H1 (cell line): ENCODE measurements at regions not wholly inside any gene's neighbourhood (a gene's known extent, or its start where the extent isn't known, plus 50 kb on each side); places are given as distances from the start of the nearest gene placed in this dataset.

ENCODE experiments used
- BCL11A ChIP-seq, 2 experiments: IDR thresholded peaks; one replicate each; pipeline ENCODE4 v1.6.1; 2011; ENCODE audit warnings: low read depth in 2 of 2, low read length in 2 of 2, mild to moderate bottlenecking in 2 of 2
- BRCA1 ChIP-seq: IDR thresholded peaks from 2 replicates; pipeline ENCODE4 v1.6.1; 2012; ENCODE audit warnings: low read depth, low read length, improper control_type of control experiment
- CBX8 ChIP-seq: fragments of 300-800, 300-1000 bp; sonication (generic); IDR thresholded peaks from 2 replicates; pipeline ENCODE4 v1.7.1; 2016; ENCODE audit warnings: low read depth, low read length, borderline replicate concordance
- CHD7 ChIP-seq: fragments of 300-600 bp; sonication (generic); IDR thresholded peaks from 2 replicates; pipeline ENCODE4 v1.7.1; 2012; ENCODE audit warnings: low read length, moderate library complexity, mild to moderate bottlenecking, inconsistent platforms; ENCODE audit not compliant: insufficient replicate concordance
- JUND ChIP-seq: IDR thresholded peaks from 2 replicates; pipeline ENCODE4 v1.6.1; 2011; ENCODE audit warnings: mild to moderate bottlenecking, improper control_type of control experiment, low read length
- MAFK ChIP-seq: IDR thresholded peaks from 2 replicates; pipeline ENCODE4 v1.6.1; 2012; ENCODE audit warnings: low read depth, mild to moderate bottlenecking, improper control_type of control experiment, low read length
- TAF1 ChIP-seq: IDR thresholded peaks from 2 replicates; pipeline ENCODE4 v1.6.1; 2011; ENCODE audit warnings: mild to moderate bottlenecking, low read depth, low read length

- TF ChIP-seq CHD7 (no peak), BCL11A (IDR thresholded peaks at IDR 0.05; ENCODE audit: low read depth in 2 of 2, low read length in 2 of 2) (no peak), CBX8 (no peak), TAF1 (no peak), BRCA1 (no peak), JUND (no peak), MAFK (no peak)
- TF ChIP-seq, all 59 proteins: peak for 0
Observed at GRCh38 chr12:19615384-19615725, 176.1 kb downstream of the AEBP2 start (continued).
